Fibroblast of lung (primary cell): ENCODE measurements at regions not wholly inside any gene's neighbourhood (a gene's known extent, or its start where the extent isn't known, plus 50 kb on each side); places are given as distances from the start of the nearest gene placed in this dataset.

ENCODE experiments used
- DNase-seq, 2 donors: peaks; one replicate each; pipeline versions ENCODE4 v3.0.0 to v3.0.0-alpha.2; 2010; ENCODE audit warnings: low read depth in 2 of 2
- H2AFZ ChIP-seq: 2 replicates; pipeline ENCODE4 v1.5.1; 2012; ENCODE audit warnings: low read length, control low read depth, inconsistent platforms
- H3K27ac ChIP-seq: 2 replicates; pipeline ENCODE4 v1.5.1; 2011; ENCODE audit warnings: low read length, control low read depth; ENCODE audit not compliant: insufficient read depth
- H3K27me3 ChIP-seq: 2 replicates; pipeline ENCODE4 v1.5.1; 2011; ENCODE audit warnings: mild to moderate bottlenecking, low read length; ENCODE audit not compliant: control insufficient read depth, insufficient read depth
- H3K36me3 ChIP-seq: 2 replicates; pipeline ENCODE4 v1.5.1; 2011; ENCODE audit warnings: low read length; ENCODE audit not compliant: control insufficient read depth, insufficient read depth
- H3K4me1 ChIP-seq: 2 replicates; pipeline ENCODE4 v1.5.1; 2011; ENCODE audit warnings: low read length; ENCODE audit not compliant: control insufficient read depth, insufficient read depth; ENCODE audit errors: extremely low read depth
- H3K4me2 ChIP-seq: 2 replicates; pipeline ENCODE4 v1.5.1; 2011; ENCODE audit warnings: low read length, control low read depth; ENCODE audit not compliant: insufficient read depth; ENCODE audit errors: extremely low read depth
- H3K4me3 ChIP-seq, 4 experiments: fragments of 200-600 bp in 1 of 4; sonication (generic) in 1 of 4; replicated peaks in 1 of 4; 2 replicates each; pipeline ENCODE4 v1.5.1; 2011 to 2016; ENCODE audit warnings: low read length in 4 of 4, low read depth in 3 of 4, mild to moderate bottlenecking in 3 of 4, control low read depth in 2 of 4, inconsistent platforms in 1 of 4, mixed read lengths in 1 of 4; ENCODE audit not compliant: insufficient read depth in 1 of 4; ENCODE audit errors: control extremely low read depth in 1 of 4
- H3K79me2 ChIP-seq: 2 replicates; pipeline ENCODE4 v1.5.1; 2012; ENCODE audit warnings: mild to moderate bottlenecking, low read length, inconsistent platforms; ENCODE audit not compliant: control insufficient read depth, insufficient read depth
- H3K9ac ChIP-seq: 2 replicates; pipeline ENCODE4 v1.5.1; 2011; ENCODE audit warnings: mild to moderate bottlenecking, low read length, control low read depth; ENCODE audit not compliant: insufficient read depth
- H3K9me3 ChIP-seq: 2 replicates; pipeline ENCODE4 v1.5.1; 2012; ENCODE audit warnings: low read depth, low read length; ENCODE audit not compliant: control insufficient read depth, insufficient read depth
- H4K20me1 ChIP-seq: 2 replicates; pipeline ENCODE4 v1.5.1; 2011; ENCODE audit warnings: low read length; ENCODE audit not compliant: control insufficient read depth, insufficient read depth; ENCODE audit errors: extremely low read depth
- EZH2 ChIP-seq: IDR thresholded peaks from 2 replicates; pipeline ENCODE4 v1.5.1; 2012; ENCODE audit warnings: low read length, control low read depth, mild to moderate bottlenecking; ENCODE audit errors: missing control alignments
- TF ChIP-seq, protein P1 (sequence below), 2 donors: IDR thresholded peaks in 1 of 2; conservative IDR thresholded peaks in 1 of 2; 1 replicate in 1 of 2; 2 replicates in 1 of 2; pipeline ENCODE4 v1.5.1; 2011 to 2012; ENCODE audit warnings: low read length in 2 of 2, control low read depth in 1 of 2, inconsistent platforms in 1 of 2, low read depth in 1 of 2, mild to moderate bottlenecking in 1 of 2

GRCh38 chr3:105987809-105988208 is 119.0 kb upstream of the CBLB start:
- Histone ChIP-seq H4K20me1 (no peaks in the 10 kb centered on the region), H3K27me3 (no peaks in the 10 kb centered on the region), H3K79me2 (no peaks in the 10 kb centered on the region), H3K9me3 (no peaks in the 10 kb centered on the region), H3K9ac (no peak overlapping the region), H3K4me1 (no peaks in the 10 kb centered on the region), H3K36me3 (no peaks in the 10 kb centered on the region), H2AFZ (peak overlapping the region; percentile 63), H3K4me2 (no peak overlapping the region), H3K27ac (no peak overlapping the region), H3K4me3 (no peak overlapping the region)
- TF ChIP-seq EZH2: no peak
- TF ChIP-seq, protein P1, sequence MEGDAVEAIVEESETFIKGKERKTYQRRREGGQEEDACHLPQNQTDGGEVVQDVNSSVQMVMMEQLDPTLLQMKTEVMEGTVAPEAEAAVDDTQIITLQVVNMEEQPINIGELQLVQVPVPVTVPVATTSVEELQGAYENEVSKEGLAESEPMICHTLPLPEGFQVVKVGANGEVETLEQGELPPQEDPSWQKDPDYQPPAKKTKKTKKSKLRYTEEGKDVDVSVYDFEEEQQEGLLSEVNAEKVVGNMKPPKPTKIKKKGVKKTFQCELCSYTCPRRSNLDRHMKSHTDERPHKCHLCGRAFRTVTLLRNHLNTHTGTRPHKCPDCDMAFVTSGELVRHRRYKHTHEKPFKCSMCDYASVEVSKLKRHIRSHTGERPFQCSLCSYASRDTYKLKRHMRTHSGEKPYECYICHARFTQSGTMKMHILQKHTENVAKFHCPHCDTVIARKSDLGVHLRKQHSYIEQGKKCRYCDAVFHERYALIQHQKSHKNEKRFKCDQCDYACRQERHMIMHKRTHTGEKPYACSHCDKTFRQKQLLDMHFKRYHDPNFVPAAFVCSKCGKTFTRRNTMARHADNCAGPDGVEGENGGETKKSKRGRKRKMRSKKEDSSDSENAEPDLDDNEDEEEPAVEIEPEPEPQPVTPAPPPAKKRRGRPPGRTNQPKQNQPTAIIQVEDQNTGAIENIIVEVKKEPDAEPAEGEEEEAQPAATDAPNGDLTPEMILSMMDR (conservative IDR thresholded peaks at IDR 0.05 in 1 of 2, IDR thresholded peaks at IDR 0.05 in 1 of 2; ENCODE audit: low read depth in 1 of 2, low read length in 2 of 2): no peak
- no peak for DNase-seq

DNA sequence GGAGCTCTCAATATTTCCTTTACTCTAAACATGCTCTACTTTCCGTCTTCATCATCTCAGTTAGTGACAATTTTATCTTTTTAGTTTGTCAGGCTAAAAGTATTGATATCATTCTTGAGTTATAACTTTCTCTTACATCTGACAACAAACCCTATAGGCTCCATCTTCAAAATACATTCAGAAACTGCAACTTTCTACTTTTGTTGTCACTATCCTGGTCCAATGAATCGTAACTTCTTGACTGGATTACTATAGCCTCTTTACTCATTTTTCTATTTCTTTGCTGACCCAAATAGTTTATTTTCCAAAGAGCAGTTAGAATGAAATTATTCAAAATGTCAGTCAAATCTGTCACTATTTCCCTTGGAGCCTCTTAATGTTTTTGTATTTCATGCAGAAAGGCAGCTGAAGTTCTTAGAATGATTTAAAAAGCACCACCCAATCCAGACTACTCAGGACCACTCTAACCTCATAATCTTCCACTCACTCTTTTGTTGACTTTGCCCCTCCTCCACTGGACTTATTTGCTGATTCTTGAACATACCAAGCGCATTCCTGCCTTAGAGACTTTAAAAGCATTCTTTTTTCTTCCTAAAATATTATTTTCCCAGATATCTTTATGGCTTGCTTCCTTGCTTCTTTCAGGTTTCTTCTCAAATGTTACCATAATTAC is 119.9 kb upstream of the CBLB start:
- no peak for DNase-seq
- Histone ChIP-seq H3K4me2 (no peak overlapping the region), H4K20me1 (no peaks in the 10 kb centered on the region), H3K27me3 (no peaks in the 10 kb centered on the region), H3K4me1 (no peaks in the 10 kb centered on the region), H3K9me3 (no peaks in the 10 kb centered on the region), H3K27ac (no peak overlapping the region), H3K36me3 (no peaks in the 10 kb centered on the region), H3K79me2 (no peaks in the 10 kb centered on the region), H3K4me3 (no peak overlapping the region), H2AFZ (no peak overlapping the region), H3K9ac (no peak overlapping the region)
- TF ChIP-seq EZH2: no peak
- TF ChIP-seq, protein P1 (conservative IDR thresholded peaks at IDR 0.05 in 1 of 2, IDR thresholded peaks at IDR 0.05 in 1 of 2; ENCODE audit: low read depth in 1 of 2, low read length in 2 of 2): no peak

DNA sequence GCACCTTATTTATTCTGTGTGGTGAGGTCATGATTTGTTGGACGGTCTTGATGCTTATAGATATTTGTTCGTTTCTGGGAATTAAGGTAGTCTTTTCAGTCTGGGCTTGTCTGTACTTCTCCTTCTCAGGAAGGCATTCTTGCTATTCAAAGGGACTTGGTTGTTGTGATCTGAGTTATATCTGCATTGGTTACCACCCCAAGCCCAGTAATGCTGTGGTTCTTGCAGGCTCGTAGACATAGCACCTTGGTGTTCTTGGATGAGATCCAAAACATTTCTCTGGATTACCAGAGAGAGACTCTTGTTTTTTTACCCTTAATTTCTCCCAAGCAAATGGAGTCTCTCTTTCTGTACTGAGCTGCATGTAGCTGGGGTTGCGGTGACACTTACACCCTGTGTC is 128.0 kb upstream of the CBLB start:
- no peak overlapping the region for H3K27ac ChIP-seq
- H3K9ac ChIP-seq: no peak overlapping the region
- H3K9me3 ChIP-seq: no peaks in the 10 kb centered on the region
- no peaks in the 10 kb centered on the region for H3K79me2 ChIP-seq
- no peaks in the 10 kb centered on the region for H4K20me1 ChIP-seq
- H3K4me1 ChIP-seq: peaks cover 7% of the 10 kb centered on the region
- H3K4me3 ChIP-seq: no peak overlapping the region
- H3K27me3 ChIP-seq: no peaks in the 10 kb centered on the region
- no peak overlapping the region for H2AFZ ChIP-seq
- H3K36me3 ChIP-seq: no peaks in the 10 kb centered on the region
- H3K4me2 ChIP-seq: no peak overlapping the region
- peak in 1 of 2 donors; percentile 19 for DNase-seq
- TF ChIP-seq, protein P1 (conservative IDR thresholded peaks at IDR 0.05 in 1 of 2, IDR thresholded peaks at IDR 0.05 in 1 of 2; ENCODE audit: low read depth in 1 of 2, low read length in 2 of 2): no peak
- no peak for TF ChIP-seq EZH2
